ENCODE measurements at regions not wholly inside any gene's neighbourhood (a gene's known extent, or its start where the extent isn't known, plus 50 kb on each side); places are given as distances from the start of the nearest gene placed in this dataset.

DNA sequence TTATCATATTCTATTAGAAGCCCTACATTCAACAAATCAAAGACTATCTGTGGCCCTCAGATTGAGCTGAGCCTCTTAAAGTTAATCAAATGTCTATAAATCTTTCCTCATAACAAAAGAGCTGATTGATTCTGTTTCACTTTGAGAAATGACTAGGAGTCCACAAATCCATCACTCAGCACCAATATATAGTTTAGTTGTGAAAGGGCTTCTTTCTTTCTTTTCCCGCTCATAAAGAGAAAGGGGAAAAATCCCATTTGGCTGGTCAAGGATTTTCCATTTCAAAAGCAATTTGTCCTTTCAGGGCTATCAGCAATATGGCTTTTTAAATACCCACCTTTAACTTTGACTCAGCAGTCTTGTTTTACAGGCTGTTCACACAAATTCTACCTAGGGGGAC lies 408.5 kb upstream of the PCDH20 start:
- no peak overlapping the region for H2AFZ ChIP-seq (ENCODE audit: low read depth, low read length, poor library complexity, severe bottlenecking)
- H3K27ac ChIP-seq (ENCODE audit: low read depth, low read length): no peak overlapping the region
- H3K9me3 ChIP-seq (ENCODE audit: control insufficient read depth in 1 of 2, insufficient read depth in 1 of 2, low read depth in 1 of 2, low read length in 2 of 2): 0 out of 4 replicates have a peak, but pooled peaks cover 0 to 4% of the 10 kb centered on the region in 2 experiments
- H3K27me3 ChIP-seq (ENCODE audit: insufficient read depth, low read length): no peaks in the 10 kb centered on the region
- DNase-seq (ENCODE audit: low read depth, low spot score): no peak
- POLR2A ChIA-PET: no interaction called here
- intact Hi-C loops (cut with micrococcal nuclease): no loop called here
- H3K4me3 ChIP-seq (replicated peaks in 1 of 2; ENCODE audit: low read depth in 1 of 2, low read length in 2 of 2): no peak overlapping the region
- RAD21 ChIA-PET (ENCODE audit: low non-redundant PET in 1 of 2, low total read pairs in 2 of 2, uncharacterized antibody in 2 of 2, unreplicated experiment in 2 of 2): no interaction called here
- no peaks in the 10 kb centered on the region for H3K79me2 ChIP-seq (ENCODE audit: insufficient read depth, low read length)
- no TSS peak for BruUV-seq (replicated peaks)
- H3K9ac ChIP-seq (ENCODE audit: low read length): no peak overlapping the region
- H3K4me2 ChIP-seq (ENCODE audit: low read length): no peak overlapping the region
- H3K9me2 ChIP-seq (ENCODE audit: insufficient read depth): no peaks in the 10 kb centered on the region
- H4K20me1 ChIP-seq (ENCODE audit: insufficient read depth): no peaks in the 10 kb centered on the region
- no peak for TF ChIP-seq FOSL1 (IDR thresholded peaks at IDR 0.05; ENCODE audit: low read depth)
- no peak for TF ChIP-seq EZH2phosphoT487 (IDR thresholded peaks at IDR 0.05; ENCODE audit: borderline replicate concordance)
- TF ChIP-seq SP1 (IDR thresholded peaks at IDR 0.05; ENCODE audit: low read depth): no peak
- TF ChIP-seq, protein P1, sequence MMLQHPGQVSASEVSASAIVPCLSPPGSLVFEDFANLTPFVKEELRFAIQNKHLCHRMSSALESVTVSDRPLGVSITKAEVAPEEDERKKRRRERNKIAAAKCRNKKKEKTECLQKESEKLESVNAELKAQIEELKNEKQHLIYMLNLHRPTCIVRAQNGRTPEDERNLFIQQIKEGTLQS (IDR thresholded peaks at IDR 0.05): no peak
- no peak for TF ChIP-seq ELF1 (IDR thresholded peaks at IDR 0.05; ENCODE audit: borderline replicate concordance, low read depth)
- TF ChIP-seq, protein P2, sequence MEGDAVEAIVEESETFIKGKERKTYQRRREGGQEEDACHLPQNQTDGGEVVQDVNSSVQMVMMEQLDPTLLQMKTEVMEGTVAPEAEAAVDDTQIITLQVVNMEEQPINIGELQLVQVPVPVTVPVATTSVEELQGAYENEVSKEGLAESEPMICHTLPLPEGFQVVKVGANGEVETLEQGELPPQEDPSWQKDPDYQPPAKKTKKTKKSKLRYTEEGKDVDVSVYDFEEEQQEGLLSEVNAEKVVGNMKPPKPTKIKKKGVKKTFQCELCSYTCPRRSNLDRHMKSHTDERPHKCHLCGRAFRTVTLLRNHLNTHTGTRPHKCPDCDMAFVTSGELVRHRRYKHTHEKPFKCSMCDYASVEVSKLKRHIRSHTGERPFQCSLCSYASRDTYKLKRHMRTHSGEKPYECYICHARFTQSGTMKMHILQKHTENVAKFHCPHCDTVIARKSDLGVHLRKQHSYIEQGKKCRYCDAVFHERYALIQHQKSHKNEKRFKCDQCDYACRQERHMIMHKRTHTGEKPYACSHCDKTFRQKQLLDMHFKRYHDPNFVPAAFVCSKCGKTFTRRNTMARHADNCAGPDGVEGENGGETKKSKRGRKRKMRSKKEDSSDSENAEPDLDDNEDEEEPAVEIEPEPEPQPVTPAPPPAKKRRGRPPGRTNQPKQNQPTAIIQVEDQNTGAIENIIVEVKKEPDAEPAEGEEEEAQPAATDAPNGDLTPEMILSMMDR (IDR thresholded peaks at IDR 0.05 in 2 of 3, conservative IDR thresholded peaks at IDR 0.05 in 1 of 3; ENCODE audit: borderline replicate concordance in 1 of 3, insufficient read depth in 1 of 3, low read depth in 2 of 3, low read length in 2 of 3): no peak
- TF ChIP-seq EZH2 (IDR thresholded peaks at IDR 0.05): no peak
- no peak for TF ChIP-seq ZNF274 (IDR thresholded peaks at IDR 0.05; ENCODE audit: low read depth, low read length)
- TF ChIP-seq POLR2A (IDR thresholded peaks at IDR 0.05; ENCODE audit: borderline replicate concordance, extremely low read depth, insufficient read depth, insufficient read length): no peak
- TF ChIP-seq SIN3A (IDR thresholded peaks at IDR 0.05; ENCODE audit: low read depth): no peak
- TF ChIP-seq, protein P3, sequence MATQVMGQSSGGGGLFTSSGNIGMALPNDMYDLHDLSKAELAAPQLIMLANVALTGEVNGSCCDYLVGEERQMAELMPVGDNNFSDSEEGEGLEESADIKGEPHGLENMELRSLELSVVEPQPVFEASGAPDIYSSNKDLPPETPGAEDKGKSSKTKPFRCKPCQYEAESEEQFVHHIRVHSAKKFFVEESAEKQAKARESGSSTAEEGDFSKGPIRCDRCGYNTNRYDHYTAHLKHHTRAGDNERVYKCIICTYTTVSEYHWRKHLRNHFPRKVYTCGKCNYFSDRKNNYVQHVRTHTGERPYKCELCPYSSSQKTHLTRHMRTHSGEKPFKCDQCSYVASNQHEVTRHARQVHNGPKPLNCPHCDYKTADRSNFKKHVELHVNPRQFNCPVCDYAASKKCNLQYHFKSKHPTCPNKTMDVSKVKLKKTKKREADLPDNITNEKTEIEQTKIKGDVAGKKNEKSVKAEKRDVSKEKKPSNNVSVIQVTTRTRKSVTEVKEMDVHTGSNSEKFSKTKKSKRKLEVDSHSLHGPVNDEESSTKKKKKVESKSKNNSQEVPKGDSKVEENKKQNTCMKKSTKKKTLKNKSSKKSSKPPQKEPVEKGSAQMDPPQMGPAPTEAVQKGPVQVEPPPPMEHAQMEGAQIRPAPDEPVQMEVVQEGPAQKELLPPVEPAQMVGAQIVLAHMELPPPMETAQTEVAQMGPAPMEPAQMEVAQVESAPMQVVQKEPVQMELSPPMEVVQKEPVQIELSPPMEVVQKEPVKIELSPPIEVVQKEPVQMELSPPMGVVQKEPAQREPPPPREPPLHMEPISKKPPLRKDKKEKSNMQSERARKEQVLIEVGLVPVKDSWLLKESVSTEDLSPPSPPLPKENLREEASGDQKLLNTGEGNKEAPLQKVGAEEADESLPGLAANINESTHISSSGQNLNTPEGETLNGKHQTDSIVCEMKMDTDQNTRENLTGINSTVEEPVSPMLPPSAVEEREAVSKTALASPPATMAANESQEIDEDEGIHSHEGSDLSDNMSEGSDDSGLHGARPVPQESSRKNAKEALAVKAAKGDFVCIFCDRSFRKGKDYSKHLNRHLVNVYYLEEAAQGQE (IDR thresholded peaks at IDR 0.05; ENCODE audit: low read depth): no peak
- TF ChIP-seq CBX3 (IDR thresholded peaks at IDR 0.05; ENCODE audit: low read depth): no peak
- TF ChIP-seq JUND (IDR thresholded peaks at IDR 0.05): no peak
- TF ChIP-seq YY1 (IDR thresholded peaks at IDR 0.05; ENCODE audit: extremely low read depth, insufficient replicate concordance, low read depth, low read length): no peak
- TF ChIP-seq, protein P4, sequence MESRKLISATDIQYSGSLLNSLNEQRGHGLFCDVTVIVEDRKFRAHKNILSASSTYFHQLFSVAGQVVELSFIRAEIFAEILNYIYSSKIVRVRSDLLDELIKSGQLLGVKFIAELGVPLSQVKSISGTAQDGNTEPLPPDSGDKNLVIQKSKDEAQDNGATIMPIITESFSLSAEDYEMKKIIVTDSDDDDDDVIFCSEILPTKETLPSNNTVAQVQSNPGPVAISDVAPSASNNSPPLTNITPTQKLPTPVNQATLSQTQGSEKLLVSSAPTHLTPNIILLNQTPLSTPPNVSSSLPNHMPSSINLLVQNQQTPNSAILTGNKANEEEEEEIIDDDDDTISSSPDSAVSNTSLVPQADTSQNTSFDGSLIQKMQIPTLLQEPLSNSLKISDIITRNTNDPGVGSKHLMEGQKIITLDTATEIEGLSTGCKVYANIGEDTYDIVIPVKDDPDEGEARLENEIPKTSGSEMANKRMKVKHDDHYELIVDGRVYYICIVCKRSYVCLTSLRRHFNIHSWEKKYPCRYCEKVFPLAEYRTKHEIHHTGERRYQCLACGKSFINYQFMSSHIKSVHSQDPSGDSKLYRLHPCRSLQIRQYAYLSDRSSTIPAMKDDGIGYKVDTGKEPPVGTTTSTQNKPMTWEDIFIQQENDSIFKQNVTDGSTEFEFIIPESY (IDR thresholded peaks at IDR 0.05; ENCODE audit: extremely low read depth, insufficient replicate concordance, low read length): no peak
- TF ChIP-seq RAD21 (IDR thresholded peaks at IDR 0.05; ENCODE audit: low read depth): no peak
- no peak for TF ChIP-seq SRF (IDR thresholded peaks at IDR 0.05; ENCODE audit: low read depth)
- TF ChIP-seq EGR1 (IDR thresholded peaks at IDR 0.05; ENCODE audit: low read depth): no peak
- no peak for TF ChIP-seq POLR2AphosphoS5 (IDR thresholded peaks at IDR 0.05; ENCODE audit: low read depth, low read length)
- CTCF ChIA-PET: no interaction called here
- ATAC-seq: no peak
- no peaks in the 10 kb centered on the region for H3K4me1 ChIP-seq (ENCODE audit: control insufficient read depth in 1 of 2, insufficient read depth in 2 of 2, low read length in 2 of 2)
- no peaks in the 10 kb centered on the region for H3K36me3 ChIP-seq (ENCODE audit: control insufficient read depth in 1 of 2, insufficient read depth in 2 of 2, low read length in 2 of 2)

Measured in HCT116 (cell line).